ENCODE measurements at regions not wholly inside any gene's neighbourhood (a gene's known extent, or its start where the extent isn't known, plus 50 kb on each side); places are given as distances from the start of the nearest gene placed in this dataset.

DNA sequence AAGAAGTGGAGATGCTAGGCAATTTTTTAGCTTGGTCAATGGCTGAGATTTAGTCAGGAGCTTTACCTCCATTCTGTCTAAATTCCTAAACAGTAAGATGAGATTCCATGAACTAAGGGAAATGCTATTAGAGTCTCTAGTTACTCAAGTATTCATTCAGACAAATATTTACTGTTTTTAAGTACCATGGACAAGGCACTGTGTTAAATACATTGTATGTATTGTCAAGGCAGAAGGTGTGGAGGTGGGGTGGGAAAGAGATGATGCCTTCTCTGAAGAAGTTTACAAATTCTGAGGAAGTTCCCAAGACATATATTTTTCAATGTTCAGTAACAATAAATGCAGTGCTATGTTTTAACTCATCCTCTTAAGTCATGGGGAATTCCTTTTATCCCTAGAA lies 459.9 kb upstream of the NMUR2 start:
- DNase-seq (ENCODE audit: low read depth) = no peak

DNA sequence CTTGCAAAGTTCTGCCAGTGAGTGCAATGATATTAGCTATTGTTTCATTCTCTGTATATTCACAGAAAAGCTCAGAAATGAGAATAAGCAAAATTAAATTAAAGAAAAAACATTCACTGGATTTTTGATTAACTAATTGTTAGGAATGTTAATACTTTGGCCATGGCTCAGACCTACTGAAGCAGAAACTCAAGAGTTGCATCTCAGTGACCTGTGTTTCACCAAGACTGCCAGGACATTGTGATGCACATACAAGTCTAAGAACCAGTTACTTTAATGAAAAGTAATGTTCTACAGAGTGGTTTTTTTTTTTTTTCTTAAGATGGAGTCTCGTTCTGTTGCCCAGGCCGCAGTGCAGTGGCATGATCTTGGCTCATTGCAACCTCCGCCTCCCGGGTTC lies 464.9 kb upstream of the NMUR2 start:
- DNase-seq (ENCODE audit: low read depth) = no peak

DNA sequence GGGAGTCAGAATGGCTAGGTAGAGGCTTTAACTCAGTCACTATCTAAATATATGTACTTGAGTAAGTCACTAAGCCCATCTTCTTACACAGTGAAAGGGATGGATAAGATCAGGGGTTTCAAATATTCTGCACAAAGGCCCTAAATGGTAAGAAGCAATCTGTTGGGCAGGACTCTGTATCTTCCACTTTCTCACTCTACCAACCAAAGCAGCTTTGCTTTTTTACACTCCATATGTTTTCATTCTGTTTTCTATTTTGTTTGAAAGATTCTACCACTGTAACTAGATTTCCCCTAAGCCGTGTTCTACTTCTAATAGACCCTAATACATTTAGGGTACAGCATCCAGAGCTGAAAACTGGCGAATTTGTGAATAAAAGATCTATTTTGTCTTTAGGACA lies 477.5 kb upstream of the NMUR2 start:
- no peak for DNase-seq (ENCODE audit: low read depth)

DNA sequence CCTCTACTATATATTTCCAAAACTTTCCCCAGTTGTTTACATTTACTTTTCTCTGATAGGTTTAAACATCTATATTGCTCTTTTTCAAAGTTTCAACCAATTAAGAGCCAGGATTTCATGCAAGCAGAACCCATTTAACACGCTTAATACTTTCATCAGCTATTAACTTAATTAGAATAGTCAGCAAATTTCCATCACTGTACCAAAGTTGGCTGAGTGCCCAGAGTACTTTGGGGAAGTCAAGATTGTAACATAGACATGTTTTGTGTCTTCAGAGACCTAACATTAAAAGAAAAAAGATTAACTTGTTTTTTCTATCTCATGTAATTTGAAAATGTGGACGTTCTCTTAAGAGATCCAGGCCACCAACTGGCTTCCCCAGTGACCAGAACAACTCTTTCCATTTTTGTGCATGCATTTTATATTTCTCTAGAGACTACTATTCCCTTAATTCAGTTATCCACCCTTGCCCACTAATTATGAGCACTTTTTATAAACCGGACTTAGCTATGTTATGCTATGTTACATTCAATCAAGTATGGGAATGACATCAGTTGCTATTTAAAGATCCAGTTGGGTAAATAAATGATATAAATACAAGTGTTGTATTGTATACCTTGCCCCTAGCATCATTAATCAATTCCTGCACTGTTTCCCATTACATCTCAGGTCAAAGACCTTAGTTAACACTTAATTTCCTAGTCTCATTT lies 478.1 kb upstream of the NMUR2 start:
- DNase-seq (ENCODE audit: low read depth) = no peak

DNA sequence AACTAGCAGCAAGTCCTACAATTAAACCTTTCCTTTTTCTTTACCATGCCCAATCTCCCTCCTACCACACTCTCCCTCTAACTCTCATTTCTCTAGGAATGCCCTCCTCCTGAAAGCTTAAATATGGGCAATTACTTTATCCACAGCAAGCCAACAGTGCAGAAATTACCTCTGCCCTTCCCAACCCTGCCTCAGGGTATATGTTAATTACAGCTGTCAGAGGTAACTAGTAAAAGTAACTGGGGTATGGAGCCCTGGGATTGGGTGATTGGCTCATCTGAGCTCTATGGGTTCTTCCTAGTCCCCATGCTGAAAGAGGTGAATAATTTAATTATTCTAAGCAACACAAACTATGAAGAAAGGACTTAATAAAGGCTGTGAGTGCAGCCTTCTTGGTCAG lies 478.9 kb upstream of the NMUR2 start:
- no peak for DNase-seq (ENCODE audit: low read depth)

DNA sequence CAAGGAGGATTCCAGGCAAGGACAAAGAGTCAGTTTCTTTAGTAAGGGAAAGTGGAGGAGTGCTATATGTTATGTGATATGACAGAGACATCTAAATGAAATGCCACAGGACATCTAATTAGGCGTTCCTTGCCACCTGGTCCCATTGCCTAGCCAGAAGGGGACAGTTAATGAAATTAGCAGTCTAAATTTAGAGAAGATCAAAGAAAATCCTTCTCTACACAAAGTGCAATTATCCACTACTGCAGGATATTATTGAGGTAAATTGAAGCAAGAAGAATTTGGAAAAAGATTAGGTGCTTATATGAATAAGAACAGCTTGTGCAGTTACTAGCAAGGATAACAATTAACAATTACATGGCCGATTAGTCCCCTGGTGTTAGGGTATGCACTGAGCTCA lies 495.3 kb upstream of the NMUR2 start:
- DNase-seq (ENCODE audit: low read depth) = no peak

DNA sequence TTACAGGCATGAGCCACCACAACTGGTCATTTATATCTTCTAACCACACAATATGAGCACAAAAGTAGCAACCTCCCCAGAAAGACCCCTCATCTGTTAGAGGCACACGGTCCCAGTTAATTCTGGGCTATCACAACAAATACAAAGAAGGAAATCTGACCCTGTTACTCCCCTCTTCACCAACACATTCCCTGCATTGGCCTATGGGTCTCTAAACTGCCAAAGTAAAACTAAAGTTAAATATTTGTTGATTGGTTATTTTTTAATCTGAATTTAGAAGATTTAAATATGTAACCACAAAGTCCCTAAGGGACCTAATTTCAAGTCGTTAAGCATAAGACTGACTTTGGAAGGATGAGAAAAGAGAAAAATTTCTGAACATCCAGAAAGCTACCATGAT lies 496.7 kb upstream of the NMUR2 start:
- DNase-seq (ENCODE audit: low read depth) = no peak

DNA sequence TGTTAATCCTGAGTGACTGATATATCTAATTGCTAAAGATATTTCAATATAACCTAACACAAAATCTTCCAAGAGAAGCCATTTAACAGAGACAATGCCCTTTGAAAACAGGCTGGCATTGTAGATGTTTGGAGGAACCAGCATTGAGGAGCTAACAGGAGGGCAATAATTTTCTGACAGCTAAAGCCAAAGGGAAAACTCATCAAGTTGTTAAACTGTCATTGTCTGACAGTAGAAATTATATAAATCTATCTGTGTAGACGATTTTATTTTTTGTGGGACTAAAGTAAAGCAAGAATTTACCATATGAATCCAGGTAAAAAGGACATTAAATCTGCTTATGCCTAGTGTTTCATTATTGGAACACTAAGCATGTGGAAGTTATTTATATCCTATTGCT lies 500.2 kb upstream of the NMUR2 start:
- DNase-seq (ENCODE audit: low read depth) = no peak

DNA sequence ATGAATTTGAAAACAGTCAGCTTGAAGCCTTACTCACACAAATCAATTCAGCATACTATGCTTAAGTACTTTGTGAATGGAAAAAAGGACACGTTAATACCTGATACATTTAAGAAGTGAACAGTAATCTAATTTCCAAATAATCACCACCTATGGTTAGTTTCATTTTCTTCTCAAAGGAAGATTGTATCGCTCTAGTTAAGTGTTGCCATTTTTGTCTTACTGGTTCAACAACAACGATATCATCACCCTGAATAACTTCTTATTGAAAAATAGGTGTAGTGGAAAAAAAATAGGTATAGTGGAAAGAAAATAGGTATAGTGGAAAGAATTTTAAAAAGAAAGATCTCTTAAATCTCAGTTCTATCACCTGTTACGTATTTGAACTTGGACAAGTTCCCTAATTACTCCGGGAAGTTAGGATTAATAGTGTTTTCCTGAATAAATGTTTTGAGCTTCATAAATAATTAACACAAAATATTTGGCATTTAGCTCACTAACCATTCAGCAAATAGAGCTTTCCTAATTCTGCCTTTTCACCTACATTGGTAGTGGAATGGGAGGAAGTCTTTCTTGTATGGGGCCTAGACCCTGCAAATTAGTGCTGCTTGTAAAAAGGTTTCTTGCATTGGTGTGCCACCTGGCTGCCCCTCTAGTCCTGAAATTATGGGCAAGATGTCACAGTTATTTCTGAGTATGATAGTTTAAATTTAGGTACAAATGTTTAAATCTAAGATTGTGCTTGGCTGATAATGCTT lies 502.6 kb upstream of the NMUR2 start:
- DNase-seq (ENCODE audit: low read depth) = no peak

DNA sequence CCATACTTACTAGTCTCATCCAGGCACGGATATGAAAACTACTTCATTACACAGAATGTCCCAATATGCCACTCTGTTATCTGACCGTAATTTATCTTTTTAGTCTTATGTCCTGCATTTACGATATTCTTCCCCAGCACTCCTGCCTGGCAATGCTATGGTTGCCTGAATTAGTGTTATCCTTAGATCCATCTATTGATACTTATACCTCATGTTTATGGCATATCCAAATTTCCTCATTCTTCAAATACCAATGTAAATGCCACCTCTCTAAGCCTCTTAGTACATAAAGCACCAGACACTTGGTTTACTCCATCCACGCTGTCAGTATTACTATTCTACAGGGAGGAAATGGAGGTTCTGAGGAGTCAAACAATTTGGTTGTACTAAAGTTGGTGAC lies 507.8 kb upstream of the NMUR2 start:
- DNase-seq (ENCODE audit: low read depth) = no peak

DNA sequence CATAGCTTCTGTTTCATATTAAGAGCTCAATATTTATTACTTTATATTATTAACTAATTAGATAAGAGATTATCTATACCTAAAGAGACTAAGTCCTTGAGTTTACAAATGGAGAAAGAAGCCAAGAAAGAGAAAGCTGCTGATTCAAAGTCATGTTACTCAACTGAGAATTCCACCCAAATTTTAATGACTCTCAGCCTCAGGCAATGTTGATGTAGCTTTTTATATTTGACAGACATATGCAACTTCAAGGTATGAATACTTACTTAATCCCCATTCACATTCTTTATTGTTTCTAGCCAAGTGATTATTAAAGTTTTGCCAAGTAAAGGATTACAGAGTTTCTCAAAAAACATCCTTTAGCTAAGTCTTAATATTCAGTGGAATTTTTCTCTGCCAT lies 527.5 kb upstream of the NMUR2 start:
- no peak for DNase-seq (ENCODE audit: low read depth)

DNA sequence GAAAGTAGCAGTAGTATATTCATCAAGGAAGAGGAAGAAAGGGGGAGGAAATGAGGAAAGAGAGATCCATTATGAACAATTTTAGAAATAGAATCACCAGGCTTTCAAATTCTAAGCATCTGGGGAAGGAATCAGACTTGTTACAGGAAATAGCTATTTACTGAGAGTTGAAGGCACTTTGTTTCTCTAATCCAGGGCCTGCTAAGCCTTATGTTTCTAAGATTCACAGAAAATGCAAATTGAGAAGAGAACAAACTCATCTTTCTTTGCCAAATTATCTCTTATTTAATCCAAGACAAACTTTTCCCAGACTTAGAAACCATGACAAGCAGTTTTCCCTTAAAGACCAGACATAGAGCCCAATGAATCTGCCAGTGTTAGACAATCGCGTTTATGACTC lies 528.0 kb upstream of the NMUR2 start:
- no peak for DNase-seq (ENCODE audit: low read depth)

DNA sequence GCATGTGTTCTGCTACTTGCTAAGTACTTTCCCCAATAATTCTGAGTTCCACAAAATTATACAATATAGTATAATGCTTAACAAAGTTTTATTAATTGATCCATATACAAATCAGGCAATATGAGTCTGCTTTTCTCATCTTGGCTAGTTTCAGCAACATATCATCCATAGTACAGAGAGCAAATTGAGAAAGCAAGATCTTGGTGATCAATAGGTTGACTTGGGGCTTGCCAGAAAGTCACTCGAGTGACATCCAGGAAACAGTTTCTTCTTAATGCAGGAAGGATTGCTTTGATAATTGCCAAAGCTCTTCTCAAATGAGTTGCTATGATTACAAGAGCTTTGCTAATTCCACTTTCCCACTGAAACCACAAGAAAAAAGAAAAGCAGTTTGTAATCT lies 533.6 kb upstream of the NMUR2 start:
- no peak for DNase-seq (ENCODE audit: low read depth)

DNA sequence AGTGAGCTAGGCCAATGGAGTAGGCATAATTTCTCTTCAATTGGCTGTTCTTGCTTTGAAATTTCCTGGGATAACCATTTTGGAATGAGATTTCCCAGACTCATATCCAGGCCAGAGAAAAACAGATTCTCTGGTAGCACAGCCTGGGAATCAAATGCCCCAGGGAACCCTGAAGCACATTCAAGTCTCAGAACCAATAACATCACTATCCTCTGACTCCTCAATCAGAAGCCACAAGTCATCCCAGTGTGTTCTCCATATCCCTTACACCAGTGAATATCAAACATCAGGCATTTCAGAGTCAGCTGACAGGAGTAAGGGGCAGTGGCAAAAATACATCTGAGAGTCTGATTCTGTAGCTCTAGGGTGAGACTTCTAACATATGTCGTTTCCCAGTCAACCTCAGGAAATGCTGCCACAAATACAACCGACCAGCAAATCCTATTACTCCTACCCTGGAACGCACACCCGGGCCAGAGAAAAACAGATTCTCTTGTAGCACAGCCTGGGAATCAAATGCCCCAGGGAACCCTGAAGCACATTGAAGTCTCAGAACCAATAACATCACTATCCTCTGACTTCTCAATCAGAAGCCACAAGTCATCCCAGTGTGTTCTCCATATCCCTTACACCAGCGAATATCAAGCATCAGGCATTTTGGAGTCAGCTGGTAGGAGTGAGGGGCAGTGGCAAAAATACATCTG lies 537.7 kb upstream of the NMUR2 start:
- no peak for DNase-seq (ENCODE audit: low read depth)

DNA sequence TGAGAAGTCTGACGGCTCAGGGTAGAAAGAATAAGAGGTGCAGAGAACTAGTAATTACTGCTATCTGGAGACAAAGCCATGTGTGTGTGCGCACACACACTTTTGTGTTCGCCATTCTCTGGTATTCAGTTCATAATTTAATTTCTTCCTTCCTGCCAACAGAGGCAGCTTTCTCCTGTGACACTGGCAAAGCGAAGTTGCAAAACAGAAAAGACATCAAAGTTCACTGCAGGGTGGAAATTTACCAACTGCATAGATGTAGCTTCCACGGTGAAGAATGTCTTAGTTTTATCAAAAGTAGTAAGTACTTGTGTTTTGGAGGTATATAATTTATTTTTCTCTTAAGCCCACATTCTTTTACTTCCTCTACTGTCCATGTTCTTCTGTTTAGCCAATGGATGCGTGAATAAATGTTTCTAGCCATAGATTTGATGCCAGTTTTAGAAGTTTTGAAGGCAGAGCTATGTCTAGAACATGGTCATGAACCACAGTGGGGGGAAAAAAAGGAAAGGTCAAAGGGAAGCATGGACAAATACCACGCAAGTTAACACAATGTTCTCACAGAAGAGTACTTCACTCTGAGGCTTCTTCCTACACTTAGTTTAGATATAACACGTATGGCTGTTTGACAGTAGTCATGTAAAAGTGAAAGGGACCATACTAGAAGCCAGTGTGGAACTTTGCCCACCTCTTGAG lies 536.5 kb upstream of the GRIA1 start:
- no peak for DNase-seq (ENCODE audit: low read depth)

DNA sequence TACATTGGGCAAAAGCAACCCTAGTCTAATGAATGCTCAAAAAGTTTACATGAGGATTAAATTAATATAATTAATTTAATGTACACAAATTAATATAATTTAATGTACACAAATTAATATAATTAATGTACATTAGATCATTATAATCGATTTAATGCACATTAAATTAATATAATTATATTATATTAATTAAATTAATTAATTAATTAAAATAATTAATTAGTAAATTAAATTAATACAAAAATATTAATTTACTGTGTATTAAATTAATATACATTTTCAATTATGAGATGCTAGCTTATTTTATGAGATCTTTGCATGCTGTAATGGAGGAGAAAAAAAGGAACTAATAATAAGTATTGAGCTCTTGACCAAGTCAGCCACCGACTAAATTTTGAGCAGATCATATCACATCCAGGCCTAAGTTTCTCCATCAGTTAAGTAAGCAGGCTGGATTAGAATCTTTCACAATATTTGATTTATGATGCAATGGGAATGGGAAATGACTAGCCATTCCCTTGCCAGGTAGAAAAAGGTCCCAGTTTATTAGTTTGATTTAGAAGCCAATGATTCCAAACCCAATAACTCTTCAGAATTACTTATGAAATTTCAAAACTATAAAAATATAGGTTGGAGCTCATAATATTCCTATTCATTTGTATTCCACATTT lies 533.4 kb upstream of the GRIA1 start:
- DNase-seq (ENCODE audit: low read depth) = no peak

DNA sequence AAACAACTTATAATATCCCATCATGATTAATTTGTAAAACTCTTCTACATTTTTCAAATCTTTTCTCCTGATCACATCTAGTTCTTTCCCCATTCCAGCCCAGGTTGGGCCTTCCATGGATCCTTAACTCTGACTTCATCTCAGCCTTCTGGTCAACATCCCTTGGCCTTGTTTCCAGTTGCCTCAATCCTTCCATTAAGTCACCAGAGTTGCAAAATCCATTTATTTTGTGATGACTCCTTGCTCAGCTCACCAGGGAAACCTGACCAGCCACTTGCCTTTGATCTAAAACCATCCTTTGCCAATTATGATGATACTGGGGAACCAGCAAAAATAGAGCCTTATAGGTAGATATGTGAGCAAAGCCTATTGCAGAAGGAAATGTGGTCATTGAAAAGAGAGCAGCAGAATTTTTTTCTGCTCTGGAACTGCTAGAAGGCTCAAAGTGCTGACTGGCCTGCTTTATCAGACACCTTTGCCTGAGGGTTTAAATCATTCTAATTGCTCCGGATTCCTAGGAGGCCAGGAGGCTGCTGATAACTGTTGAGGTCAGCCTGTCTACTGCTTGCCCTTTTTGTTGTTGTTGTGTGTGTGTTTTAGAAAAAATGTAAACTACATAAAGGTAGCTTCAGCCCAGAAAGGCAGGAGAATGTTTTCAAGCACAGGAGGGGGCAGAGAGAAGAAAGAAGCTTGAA lies 512.2 kb upstream of the GRIA1 start:
- DNase-seq (ENCODE audit: low read depth) = no peak

DNA sequence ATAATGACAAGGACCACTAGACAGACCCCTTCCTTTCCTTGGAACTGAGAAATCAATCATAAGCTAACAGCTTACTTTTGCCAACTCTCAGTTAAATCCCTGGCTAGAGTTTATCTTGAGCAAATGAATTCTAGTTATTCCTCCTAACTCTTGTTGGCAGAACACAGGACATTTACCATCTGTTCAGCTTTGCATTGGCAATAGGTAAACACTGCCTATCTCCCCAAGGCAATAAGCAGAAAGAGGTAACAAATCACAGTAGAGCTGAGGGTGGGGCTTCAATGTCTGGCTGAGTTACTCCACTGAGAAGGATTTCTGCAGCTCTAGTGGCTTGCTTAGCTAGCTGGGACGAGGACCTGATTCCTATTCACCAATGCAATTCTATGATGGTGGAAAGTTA lies 503.3 kb upstream of the GRIA1 start:
- no peak for DNase-seq (ENCODE audit: low read depth)

DNA sequence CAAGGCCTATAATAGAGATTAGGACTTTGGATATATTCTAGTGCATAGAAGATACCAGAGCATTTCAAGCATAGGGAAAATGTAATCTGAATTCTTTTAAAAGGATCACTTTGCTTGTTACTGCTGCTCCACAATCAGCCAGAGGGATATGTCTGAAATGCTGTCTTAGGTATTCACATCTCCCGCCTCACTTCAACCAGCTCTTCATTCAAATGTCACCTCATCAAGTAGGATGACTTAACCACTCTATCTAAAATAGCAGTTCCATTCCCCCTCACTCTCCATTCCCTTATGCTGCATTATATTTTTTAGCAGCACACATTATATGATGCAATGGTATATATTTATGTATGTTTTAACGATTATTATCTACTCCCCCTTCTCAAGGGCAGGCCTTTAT lies 500.3 kb upstream of the GRIA1 start:
- no peak for DNase-seq (ENCODE audit: low read depth)

DNA sequence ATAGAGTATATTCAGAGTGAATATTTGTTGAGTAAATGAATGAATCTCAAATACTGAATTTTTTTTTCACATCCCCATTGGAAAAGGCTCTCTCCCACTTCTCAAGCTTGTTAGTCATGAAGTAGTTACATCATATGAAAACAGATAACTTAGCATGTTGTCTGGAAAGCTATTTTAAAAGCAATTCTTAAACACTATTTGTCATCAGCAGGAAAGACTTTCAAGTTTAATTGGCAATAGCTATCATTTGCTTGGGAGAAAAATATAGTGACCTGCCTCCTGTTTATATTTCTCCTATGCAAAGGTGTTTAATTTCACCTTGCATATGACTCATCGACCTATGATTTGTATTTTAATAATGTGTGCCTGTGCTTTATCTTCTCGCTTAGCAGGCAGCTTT lies 499.8 kb upstream of the GRIA1 start:
- DNase-seq (ENCODE audit: low read depth) = no peak

DNA sequence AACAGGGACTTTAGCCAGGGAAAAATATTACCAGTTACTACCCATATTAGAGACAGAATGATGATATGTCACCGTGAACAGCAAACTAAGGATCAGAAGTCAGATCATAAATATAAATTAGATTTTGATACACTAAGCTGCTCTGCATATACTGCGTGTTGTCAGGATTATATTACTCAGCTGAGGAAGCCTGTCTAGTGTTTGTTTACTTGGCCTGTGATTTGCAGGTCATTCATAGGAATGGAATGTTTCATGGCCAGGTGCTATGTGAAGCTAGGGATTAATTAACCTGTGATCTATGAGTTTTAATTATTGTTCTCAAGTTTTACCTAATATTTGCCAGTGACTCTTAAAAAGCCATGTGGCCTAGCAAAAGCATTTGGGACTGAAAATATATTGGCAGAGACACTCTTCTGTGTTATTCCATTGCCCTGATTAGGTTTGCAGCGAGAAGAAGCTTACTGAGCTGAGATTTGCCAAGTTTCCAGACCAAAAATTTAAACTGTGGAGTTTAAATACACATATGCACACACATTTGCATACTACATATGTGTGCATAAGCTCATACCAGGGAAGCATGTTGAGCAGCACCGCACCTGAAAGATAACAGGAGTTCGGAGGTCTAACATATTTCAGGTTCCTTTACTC lies 496.3 kb upstream of the GRIA1 start:
- DNase-seq (ENCODE audit: low read depth) = no peak
